ENCODE measurements at regions not wholly inside any gene's neighbourhood (a gene's known extent, or its start where the extent isn't known, plus 50 kb on each side); places are given as distances from the start of the nearest gene placed in this dataset.

DNA sequence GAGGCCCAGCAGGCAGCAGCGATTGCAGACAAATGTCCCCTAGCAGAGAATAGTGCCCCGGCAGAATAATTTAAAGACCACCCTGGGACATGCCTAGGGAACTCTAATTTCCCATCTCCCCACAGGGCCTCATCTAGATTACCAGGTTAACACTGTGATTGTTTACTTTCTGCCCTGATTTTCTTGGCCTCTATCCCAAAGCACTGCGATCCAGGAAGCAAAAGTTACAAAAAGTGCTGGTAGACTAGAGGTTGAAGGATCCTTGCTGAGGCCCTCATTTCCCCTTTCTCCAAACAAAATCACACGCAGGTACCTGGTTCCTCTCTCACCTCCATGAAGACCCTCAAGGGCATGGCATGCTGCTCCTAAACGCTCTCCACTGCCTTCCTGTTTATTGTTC is 229.7 kb downstream of the C1orf94 start:
- TF ChIP-seq, protein P1, sequence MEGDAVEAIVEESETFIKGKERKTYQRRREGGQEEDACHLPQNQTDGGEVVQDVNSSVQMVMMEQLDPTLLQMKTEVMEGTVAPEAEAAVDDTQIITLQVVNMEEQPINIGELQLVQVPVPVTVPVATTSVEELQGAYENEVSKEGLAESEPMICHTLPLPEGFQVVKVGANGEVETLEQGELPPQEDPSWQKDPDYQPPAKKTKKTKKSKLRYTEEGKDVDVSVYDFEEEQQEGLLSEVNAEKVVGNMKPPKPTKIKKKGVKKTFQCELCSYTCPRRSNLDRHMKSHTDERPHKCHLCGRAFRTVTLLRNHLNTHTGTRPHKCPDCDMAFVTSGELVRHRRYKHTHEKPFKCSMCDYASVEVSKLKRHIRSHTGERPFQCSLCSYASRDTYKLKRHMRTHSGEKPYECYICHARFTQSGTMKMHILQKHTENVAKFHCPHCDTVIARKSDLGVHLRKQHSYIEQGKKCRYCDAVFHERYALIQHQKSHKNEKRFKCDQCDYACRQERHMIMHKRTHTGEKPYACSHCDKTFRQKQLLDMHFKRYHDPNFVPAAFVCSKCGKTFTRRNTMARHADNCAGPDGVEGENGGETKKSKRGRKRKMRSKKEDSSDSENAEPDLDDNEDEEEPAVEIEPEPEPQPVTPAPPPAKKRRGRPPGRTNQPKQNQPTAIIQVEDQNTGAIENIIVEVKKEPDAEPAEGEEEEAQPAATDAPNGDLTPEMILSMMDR (conservative IDR thresholded peaks at IDR 0.05; ENCODE audit: low read depth, low read length), result no peak
- no peak for TF ChIP-seq EZH2 (IDR thresholded peaks at IDR 0.05; ENCODE audit: low read length, unreplicated experiment)
